GM19328 (cell line): ENCODE measurements at regions not wholly inside any gene's neighbourhood (a gene's known extent, or its start where the extent isn't known, plus 50 kb on each side); places are given as distances from the start of the nearest gene placed in this dataset.
"Not testable (repeated sequence)": the region's sequence is repeated elsewhere in the genome, so short reads cannot be mapped to it uniquely, and the experiment has no call there.

Source experiments
- ATAC-seq: cut with Tn5 transposase; IDR thresholded peaks from one replicate; pipeline ENCODE4 v1.9.1; 2021; ENCODE audit warnings: mild to moderate bottlenecking, moderate library complexity; ENCODE audit not compliant: unreplicated experiment

- not testable (repeated sequence) for ATAC-seq
Observed at GRCh38 chr9:39559384-39559783, 203.9 kb downstream of the SPATA31A1 start.

- not testable (repeated sequence) for ATAC-seq
Observed at GRCh38 chr9:39566782-39567181, 211.3 kb downstream of the SPATA31A1 start.

DNA sequence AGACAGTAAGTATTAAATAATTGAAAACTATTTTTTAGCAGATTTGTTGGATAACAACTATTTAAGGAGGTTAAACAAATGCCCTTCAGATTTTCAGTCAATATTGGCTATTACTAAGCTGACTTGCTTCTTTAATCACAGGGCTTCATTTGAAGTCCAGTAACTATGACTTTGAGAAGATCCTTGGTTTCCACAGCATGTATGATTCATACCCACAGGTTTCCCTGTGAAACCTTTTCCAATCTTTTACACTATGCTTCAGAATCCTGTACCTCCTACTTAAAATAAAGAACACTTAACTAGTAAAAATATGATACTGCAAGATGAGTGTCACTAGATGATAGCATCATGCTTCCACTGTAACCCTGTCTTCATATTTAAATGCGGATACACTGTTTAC lies 211.9 kb downstream of the SPATA31A1 start:
- ATAC-seq, result not testable (repeated sequence)

DNA sequence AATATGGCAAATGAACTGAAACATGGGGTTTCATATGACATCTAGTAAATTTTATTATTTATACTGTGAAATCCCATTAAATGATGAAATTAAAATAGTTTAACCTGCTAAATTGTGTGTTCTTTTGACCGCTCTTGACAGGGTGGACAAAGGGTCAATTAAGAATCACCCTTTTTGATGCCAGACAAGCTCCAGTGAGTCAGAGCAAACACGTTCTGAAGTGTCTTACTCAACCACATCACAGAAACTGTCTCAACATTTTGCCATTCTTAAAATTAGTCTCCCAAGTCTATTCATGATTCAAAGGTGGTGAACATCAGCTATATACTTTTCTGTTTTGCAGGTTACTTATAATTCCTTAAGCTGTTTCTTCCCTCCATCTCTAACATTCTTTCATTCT lies 213.4 kb downstream of the SPATA31A1 start:
- not testable (repeated sequence) for ATAC-seq

DNA sequence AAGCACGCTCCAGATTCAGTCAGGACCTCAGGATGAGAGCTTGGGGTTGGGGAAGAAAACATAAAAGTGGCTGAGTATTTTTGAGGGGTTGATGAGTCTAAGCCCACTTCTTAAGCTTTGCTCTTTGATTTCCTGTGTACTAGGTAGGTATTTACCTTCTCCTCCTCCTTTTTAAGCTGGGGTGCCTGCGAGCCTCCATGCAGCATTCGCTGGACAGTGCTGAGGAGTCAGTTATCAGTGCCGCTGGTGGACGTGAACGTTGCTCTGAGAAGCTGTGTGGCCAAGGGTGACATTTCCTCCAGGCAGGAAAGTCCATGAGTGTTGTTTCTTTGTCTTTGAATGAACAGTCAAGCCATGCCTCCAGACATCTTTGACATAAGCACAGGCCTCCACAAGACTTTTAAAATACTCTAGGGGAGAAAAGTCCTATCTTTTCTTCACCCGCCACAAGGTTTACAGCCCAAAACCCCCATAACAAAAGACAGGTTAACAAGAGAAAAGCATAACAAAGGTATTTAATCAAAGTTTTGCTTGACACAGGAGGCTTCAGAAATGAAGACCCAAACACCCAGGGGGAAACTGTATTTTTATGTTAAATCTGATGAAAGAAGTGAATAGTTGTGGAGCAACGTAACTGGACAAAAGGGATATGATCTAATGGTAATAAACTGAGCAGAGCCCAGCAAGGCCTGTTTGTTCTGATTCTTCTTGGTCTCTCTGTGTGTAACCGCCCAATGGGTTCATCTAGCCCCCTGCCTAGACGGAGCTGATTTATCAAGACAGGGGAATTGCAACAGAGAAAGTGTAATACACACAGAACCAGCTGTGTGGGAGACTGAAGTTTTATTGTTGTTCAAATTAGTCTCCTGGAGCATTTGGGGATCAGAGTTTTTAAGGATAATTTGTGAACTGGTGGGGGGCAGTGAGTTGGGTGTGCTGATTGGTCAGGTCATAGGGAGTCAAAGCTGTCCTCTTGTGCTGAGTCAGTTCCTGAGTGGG lies 217.9 kb downstream of the SPATA31A1 start:
- ATAC-seq, result not testable (repeated sequence)

DNA sequence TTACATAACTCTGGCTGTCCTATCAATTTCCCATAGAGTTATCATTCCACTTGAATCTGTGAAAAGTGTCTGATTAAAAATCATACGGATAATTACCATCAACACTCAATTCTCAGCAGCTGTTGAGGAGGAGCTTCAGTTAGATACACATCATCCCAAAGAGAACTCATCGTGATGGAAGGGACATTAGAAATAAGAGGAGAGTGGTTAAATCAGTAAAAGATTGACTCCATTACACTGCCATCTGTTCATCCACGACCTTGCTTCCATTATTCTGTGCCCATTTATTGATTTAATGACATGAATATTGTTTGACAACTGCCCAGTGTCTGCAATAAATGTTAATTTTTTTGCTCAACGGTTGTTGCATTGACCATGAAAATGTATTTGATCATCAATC lies 223.5 kb downstream of the SPATA31A1 start:
- ATAC-seq, result not testable (repeated sequence)

DNA sequence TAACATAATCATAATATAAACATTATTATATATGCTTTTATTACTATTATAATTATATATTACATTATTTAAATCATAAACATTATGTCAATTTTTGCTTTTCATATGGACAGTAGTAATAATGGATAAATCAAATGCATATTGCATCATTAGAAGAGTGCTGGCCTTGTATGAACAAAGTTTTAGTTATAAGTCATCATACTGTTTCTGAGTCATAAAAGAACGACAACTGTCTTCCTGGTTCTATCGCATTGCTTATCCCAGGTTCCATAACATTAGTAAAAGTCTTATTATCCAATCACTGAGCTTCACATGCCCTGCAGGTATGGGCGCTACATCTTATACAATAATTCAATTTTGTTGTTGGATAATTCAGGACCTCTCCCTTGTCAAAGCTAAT lies 225.8 kb downstream of the SPATA31A1 start:
- not testable (repeated sequence) for ATAC-seq

GRCh38 chr9:39582677-39583412 lies 227.4 kb downstream of the SPATA31A1 start:
- ATAC-seq, result not testable (repeated sequence)

DNA sequence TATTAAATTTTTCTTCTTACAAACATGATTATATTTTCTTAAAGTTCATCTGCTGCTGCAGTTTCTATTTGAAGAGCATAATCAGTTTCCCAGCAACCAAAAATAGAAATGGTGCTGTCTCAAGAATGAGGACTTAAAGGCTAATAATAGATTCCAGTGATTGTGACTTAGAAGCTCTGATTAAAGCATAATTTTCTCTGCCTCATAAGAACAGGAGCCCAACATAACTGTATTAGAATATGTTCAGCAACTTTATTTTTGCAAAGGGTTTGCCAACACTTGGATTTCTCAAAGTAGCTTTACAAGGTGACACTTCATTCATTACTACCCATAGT lies 227.9 kb downstream of the SPATA31A1 start:
- ATAC-seq, result not testable (repeated sequence)

DNA sequence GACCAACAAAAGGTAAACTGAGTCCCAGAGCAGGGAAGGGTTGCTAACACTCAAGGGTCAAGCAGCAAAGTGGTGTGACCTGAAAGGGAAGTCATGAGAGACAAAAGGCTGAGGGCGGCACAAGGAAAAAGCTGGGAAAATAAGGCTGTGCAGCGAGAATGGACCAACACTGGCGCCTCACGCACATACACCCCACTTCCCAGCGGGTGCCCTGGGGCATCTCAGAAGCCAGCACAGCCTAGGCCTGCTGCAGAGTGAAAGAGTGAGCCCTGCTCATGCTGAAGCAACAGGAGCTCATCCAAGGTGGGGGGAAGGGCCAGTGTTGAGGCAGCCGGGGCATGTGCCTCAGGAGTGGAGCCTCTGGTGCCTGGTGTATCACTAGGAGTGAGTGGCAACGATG lies 229.8 kb downstream of the SPATA31A1 start:
- ATAC-seq, result not testable (repeated sequence)

DNA sequence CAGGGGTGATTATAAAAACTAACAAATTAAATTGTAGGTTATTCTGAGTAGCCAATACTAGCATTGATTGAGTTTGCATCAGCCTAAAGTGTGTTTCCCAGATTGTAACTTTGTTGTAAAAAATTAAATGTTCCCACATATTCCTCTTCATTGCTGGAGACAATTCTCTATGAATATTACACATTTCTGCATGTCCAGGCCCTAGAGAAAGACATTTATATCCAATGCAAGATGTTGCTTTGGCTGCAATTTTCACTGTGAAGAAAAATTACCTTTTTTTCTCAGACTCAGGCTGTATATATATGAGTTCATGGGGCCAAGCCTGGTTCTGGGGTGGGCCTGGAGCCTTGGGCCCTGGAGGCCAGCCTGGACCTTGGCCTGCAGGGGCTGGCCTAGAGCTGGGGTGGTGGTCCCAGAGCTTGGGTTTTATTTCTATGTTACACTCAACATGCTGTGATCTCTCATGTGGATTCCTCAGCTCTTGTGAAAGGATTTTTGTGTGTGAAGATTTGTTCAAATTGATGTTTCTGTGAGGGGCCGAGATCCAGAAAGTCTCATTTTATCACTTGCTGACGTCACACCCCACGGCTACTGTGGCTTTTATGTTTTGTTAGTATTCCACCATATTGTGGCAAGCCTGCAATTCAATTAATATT lies 232.5 kb downstream of the SPATA31A1 start:
- no peak for ATAC-seq

GRCh38 chr9:39588500-39589137 lies 233.2 kb downstream of the SPATA31A1 start:
- ATAC-seq, result no peak

GRCh38 chr9:39604089-39604488 lies 248.6 kb downstream of the SPATA31A1 start:
- not testable (repeated sequence) for ATAC-seq

GRCh38 chr9:39611449-39612231 lies 256.2 kb downstream of the SPATA31A1 start:
- ATAC-seq, result peak; percentile 99

DNA sequence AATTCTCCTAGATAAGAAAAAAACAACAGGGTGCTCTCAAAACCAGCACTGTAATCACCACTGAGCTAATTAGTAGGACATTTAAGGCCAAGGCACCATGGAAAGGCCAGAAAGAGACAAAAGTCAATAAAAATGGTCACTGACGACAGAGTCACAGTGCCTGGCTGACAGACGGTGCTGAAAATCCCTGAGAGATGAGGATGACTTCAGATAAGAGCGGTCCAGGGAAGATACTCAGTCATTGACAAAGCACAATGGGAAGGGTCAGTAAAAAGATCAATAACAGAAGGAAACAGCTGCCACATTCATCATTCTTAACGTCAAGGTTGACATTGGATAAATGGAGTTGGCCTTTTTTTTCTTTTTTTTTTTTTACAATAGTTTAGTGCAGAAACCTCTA lies 261.0 kb downstream of the SPATA31A1 start:
- not testable (repeated sequence) for ATAC-seq

DNA sequence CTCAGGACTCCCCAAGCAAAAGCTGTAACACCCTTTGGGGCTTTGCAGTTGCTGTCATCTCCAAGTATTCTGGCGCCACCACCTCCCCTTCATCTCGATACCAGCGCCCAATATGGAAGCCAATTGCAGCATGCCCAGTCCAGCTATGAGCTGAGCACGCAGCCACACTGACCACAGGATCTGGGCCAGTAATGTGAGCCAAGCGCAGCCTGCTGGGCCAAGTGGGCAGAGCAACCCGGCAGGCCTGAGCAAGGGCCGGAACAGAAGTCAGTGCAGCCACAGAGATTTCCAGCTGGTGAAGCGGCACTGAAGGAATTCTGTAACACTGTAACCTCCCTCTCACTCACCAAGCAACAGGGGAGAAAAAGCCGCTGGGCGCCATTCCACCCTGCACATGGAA lies 268.6 kb downstream of the SPATA31A1 start:
- ATAC-seq, result not testable (repeated sequence)

DNA sequence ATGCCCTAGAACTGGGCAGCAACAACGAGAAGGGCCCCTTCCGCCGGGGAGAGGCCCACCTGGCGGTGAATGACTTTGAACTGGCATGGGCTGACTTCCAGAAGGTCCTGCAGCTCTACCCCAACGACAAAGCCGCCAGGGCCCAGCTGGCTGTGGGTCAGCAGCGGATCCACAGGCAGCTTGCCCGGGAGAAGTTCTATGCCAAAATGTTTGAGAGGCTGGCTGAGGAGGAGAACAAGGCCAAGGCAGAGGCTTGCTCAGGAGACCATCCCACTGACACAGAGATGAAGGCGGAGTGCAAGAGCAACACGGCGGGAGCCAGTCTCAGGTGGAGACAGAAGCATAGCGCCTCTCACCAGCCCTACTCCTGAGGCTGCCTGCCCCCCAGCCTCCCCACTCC lies 276.6 kb downstream of the SPATA31A1 start:
- not testable (repeated sequence) for ATAC-seq

GRCh38 chr9:39649029-39649428 lies 293.6 kb downstream of the SPATA31A1 start:
- ATAC-seq, result not testable (repeated sequence)

DNA sequence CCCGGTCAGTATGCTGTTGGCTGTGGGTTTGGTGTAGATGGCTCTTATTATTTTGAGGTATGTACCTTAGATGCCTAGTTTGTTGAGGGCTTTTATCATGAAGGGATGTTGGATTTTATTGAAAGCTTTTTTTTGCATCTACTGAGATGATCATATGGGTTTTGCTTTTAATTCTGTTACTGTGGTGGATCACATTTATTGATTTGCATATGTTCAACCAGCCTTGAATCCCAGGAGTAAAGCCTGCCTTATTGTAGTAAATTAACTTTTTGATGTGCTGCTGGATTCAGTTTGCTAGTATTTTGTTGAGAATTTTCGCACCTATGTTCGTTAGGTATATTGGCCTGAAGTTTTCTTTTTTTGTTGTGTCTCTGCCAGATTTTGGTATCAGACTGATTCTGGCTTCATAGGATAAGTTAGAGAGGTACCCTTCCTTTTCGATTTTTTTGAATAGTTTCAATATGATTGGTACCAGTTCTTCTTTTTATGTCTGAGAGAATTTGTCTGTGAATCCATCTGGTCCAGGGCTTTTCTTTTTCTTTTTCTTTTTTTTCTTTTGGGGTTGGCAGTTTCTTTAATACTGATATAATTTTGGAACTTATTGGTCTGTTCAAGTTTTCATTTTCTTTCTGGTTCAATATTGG lies 301.6 kb downstream of the SPATA31A1 start:
- ATAC-seq, result not testable (repeated sequence)
